Stomach smooth muscle (tissue), 2 donors: ENCODE measurements at regions not wholly inside any gene's neighbourhood (a gene's known extent, or its start where the extent isn't known, plus 50 kb on each side); places are given as distances from the start of the nearest gene placed in this dataset.
"Not testable (repeated sequence)": the region's sequence is repeated elsewhere in the genome, so short reads cannot be mapped to it uniquely, and the experiment has no call there.

Experiments
- H3K27ac ChIP-seq: one replicate; pipeline ENCODE4 v1.7.0; 2013; ENCODE audit warnings: mild to moderate bottlenecking, low read length, inconsistent platforms
- H3K27me3 ChIP-seq, 2 donors: one replicate each; pipeline ENCODE4 v1.7.0; 2013; ENCODE audit warnings: low read length in 2 of 2; ENCODE audit not compliant: insufficient read depth in 2 of 2, control insufficient read depth in 1 of 2
- H3K36me3 ChIP-seq, 2 donors: one replicate each; pipeline ENCODE4 v1.7.0; 2013; ENCODE audit warnings: low read length in 2 of 2; ENCODE audit not compliant: control insufficient read depth in 2 of 2, insufficient read depth in 2 of 2
- H3K4me1 ChIP-seq: one replicate; pipeline ENCODE4 v1.7.0; 2013; ENCODE audit warnings: low read length; ENCODE audit not compliant: control insufficient read depth, insufficient read depth
- H3K4me3 ChIP-seq, 2 donors: one replicate each; pipeline ENCODE4 v1.7.0; 2013; ENCODE audit warnings: low read length in 2 of 2
- H3K9ac ChIP-seq, 2 donors: one replicate each; pipeline ENCODE4 v1.7.0; 2013; ENCODE audit warnings: low read length in 2 of 2, mild to moderate bottlenecking in 1 of 2
- H3K9me3 ChIP-seq, 2 donors: one replicate each; pipeline ENCODE4 v1.7.0; 2013; ENCODE audit warnings: low read length in 2 of 2; ENCODE audit not compliant: control insufficient read depth in 2 of 2
- donor health status: healthy.
- donor health status: Pancreatic carcinoma.

GRCh38 chr16:75805946-75806345 is 79.7 kb upstream of the CPHXL start:
- no peaks in the 10 kb centered on the region for H3K9me3 ChIP-seq
- H3K27ac ChIP-seq: no peak overlapping the region
- no peaks in the 10 kb centered on the region for H3K4me1 ChIP-seq
- no peak overlapping the region for H3K4me3 ChIP-seq
- H3K36me3 ChIP-seq: no peaks in the 10 kb centered on the region
- H3K9ac ChIP-seq: no peak overlapping the region
- H3K27me3 ChIP-seq: no peaks in the 10 kb centered on the region

- no peaks in the 10 kb centered on the region for H3K4me1 ChIP-seq
- H3K9me3 ChIP-seq: no peaks in the 10 kb centered on the region
- H3K9ac ChIP-seq: no peak overlapping the region
- H3K27me3 ChIP-seq: no peaks in the 10 kb centered on the region
- H3K27ac ChIP-seq: no peak overlapping the region
- no peak overlapping the region for H3K4me3 ChIP-seq
- no peaks in the 10 kb centered on the region for H3K36me3 ChIP-seq
Measured at GRCh38 chr16:75806487-75806886, 80.2 kb upstream of the CPHXL start.

- Histone ChIP-seq H3K27me3 (peaks cover 0 to 2% of the 10 kb centered on the region in 2 donors), H3K36me3 (no peaks in the 10 kb centered on the region), H3K4me1 (no peaks in the 10 kb centered on the region), H3K27ac (no peak overlapping the region), H3K4me3 (no peak overlapping the region), H3K9ac (no peak overlapping the region), H3K9me3 (no peaks in the 10 kb centered on the region)
Measured at GRCh38 chr16:75810342-75810741, 84.1 kb upstream of the CPHXL start.

GRCh38 chr16:75811020-75811634 is 84.8 kb upstream of the CPHXL start:
- H3K9me3 ChIP-seq: no peaks in the 10 kb centered on the region
- no peak overlapping the region for H3K4me3 ChIP-seq
- H3K27ac ChIP-seq: no peak overlapping the region
- H3K27me3 ChIP-seq: peaks cover 0 to 2% of the 10 kb centered on the region in 2 donors
- no peak overlapping the region for H3K9ac ChIP-seq
- no peaks in the 10 kb centered on the region for H3K36me3 ChIP-seq
- no peaks in the 10 kb centered on the region for H3K4me1 ChIP-seq

GRCh38 chr16:75818491-75818890 is 92.2 kb upstream of the CPHXL start:
- no peak overlapping the region for H3K4me3 ChIP-seq
- H3K27ac ChIP-seq: no peak overlapping the region
- H3K9ac ChIP-seq: no peak overlapping the region
- H3K36me3 ChIP-seq: no peaks in the 10 kb centered on the region
- H3K9me3 ChIP-seq: no peaks in the 10 kb centered on the region
- H3K4me1 ChIP-seq: no peaks in the 10 kb centered on the region
- H3K27me3 ChIP-seq: no peaks in the 10 kb centered on the region

- Histone ChIP-seq H3K36me3 (no peaks in the 10 kb centered on the region), H3K4me1 (no peaks in the 10 kb centered on the region), H3K27ac (no peak overlapping the region), H3K9ac (no peak overlapping the region), H3K4me3 (no peak overlapping the region), H3K9me3 (no peaks in the 10 kb centered on the region), H3K27me3 (no peaks in the 10 kb centered on the region)
Measured at GRCh38 chr16:75820672-75821071, 94.4 kb upstream of the CPHXL start.

- Histone ChIP-seq H3K36me3 (no peaks in the 10 kb centered on the region), H3K4me3 (no peak overlapping the region), H3K9me3 (no peaks in the 10 kb centered on the region), H3K4me1 (no peaks in the 10 kb centered on the region), H3K27ac (no peak overlapping the region), H3K27me3 (no peaks in the 10 kb centered on the region), H3K9ac (no peak overlapping the region)
Measured at GRCh38 chr16:75821117-75821516, 94.8 kb upstream of the CPHXL start.

- H3K36me3 ChIP-seq, H3K27me3 ChIP-seq, H3K9ac ChIP-seq, H3K9me3 ChIP-seq, H3K27ac ChIP-seq, H3K4me1 ChIP-seq, H3K4me3 ChIP-seq: not testable (repeated sequence)
Measured at GRCh38 chr16:75825750-75826149, 99.5 kb upstream of the CPHXL start.

- not testable (repeated sequence) for H3K36me3 ChIP-seq, H3K27me3 ChIP-seq, H3K9me3 ChIP-seq, H3K9ac ChIP-seq, H3K4me1 ChIP-seq, H3K4me3 ChIP-seq, H3K27ac ChIP-seq
Measured at GRCh38 chr16:75827372-75828038, 101.2 kb upstream of the CPHXL start.

- H3K27me3 ChIP-seq, H3K36me3 ChIP-seq, H3K9me3 ChIP-seq, H3K27ac ChIP-seq, H3K4me1 ChIP-seq, H3K4me3 ChIP-seq, H3K9ac ChIP-seq: not testable (repeated sequence)
Measured at GRCh38 chr16:75833385-75833784, 107.1 kb upstream of the CPHXL start.

GRCh38 chr16:75836347-75837010 is 110.2 kb upstream of the CPHXL start:
- H3K27ac ChIP-seq: no peak overlapping the region
- no peaks in the 10 kb centered on the region for H3K4me1 ChIP-seq
- H3K36me3 ChIP-seq: no peaks in the 10 kb centered on the region
- no peaks in the 10 kb centered on the region for H3K9me3 ChIP-seq
- no peak overlapping the region for H3K9ac ChIP-seq
- no peak overlapping the region for H3K4me3 ChIP-seq
- H3K27me3 ChIP-seq: no peaks in the 10 kb centered on the region
